Astrocyte (in vitro differentiated cells and primary cell): ENCODE measurements at regions not wholly inside any gene's neighbourhood (a gene's known extent, or its start where the extent isn't known, plus 50 kb on each side); places are given as distances from the start of the nearest gene placed in this dataset.

Experiments
- CTCF ChIP-seq: IDR thresholded peaks from 2 replicates; pipeline ENCODE4 v1.5.1; 2011; ENCODE audit warnings: low read depth, mild to moderate bottlenecking, inconsistent platforms, low read length, moderate library complexity; ENCODE audit not compliant: insufficient read depth
- EZH2 ChIP-seq: IDR thresholded peaks from 2 replicates; pipeline ENCODE4 v1.6.1; 2012; ENCODE audit warnings: mild to moderate bottlenecking, low read length, inconsistent platforms; ENCODE audit not compliant: insufficient read depth

- no peak for TF ChIP-seq CTCF
- no peak for TF ChIP-seq EZH2
Observed at GRCh38 chr5:113989278-113989912, 372.5 kb upstream of the KCNN2 start.
